Suprapubic skin (tissue), 4 donors: ENCODE measurements at regions not wholly inside any gene's neighbourhood (a gene's known extent, or its start where the extent isn't known, plus 50 kb on each side); places are given as distances from the start of the nearest gene placed in this dataset.
A peak's percentile ranks its signal among the peaks of the same experiment; 100 is the strongest.

Experiments used
- DNase-seq, 2 donors: peaks; one replicate each; pipeline ENCODE4 v3.0.0-alpha.2; 2019; ENCODE audit warnings: low spot score in 2 of 2
- H3K27ac ChIP-seq: fragments of 200-600 bp; sonication (generic); one replicate; pipeline ENCODE4 v1.5.1; 2019
- H3K27me3 ChIP-seq: fragments of 200-600 bp; sonication (generic); one replicate; pipeline ENCODE4 v1.5.1; 2019
- H3K36me3 ChIP-seq: fragments of 200-600 bp; sonication (generic); one replicate; pipeline ENCODE4 v1.5.1; 2019
- H3K4me1 ChIP-seq: fragments of 200-600 bp; sonication (generic); one replicate; pipeline ENCODE4 v1.5.1; 2019
- H3K4me3 ChIP-seq: fragments of 200-600 bp; sonication (generic); one replicate; pipeline ENCODE4 v1.5.1; 2019; ENCODE audit warnings: mild to moderate bottlenecking
- H3K9me3 ChIP-seq: fragments of 200-600 bp; sonication (generic); one replicate; pipeline ENCODE4 v1.5.1; 2019
- CTCF ChIP-seq, 2 donors: fragments of 200-600 bp in 1 of 2; fragments of 450-650 bp in 1 of 2; sonication (generic) in 1 of 2; IDR thresholded peaks; one replicate each; pipeline ENCODE4 v1.5.1; 2016 to 2019; ENCODE audit warnings: antibody characterized with exemption in 2 of 2, mild to moderate bottlenecking in 1 of 2, moderate library complexity in 1 of 2
- EP300 ChIP-seq: sonication (generic); formaldehyde crosslinking; IDR thresholded peaks from one replicate; pipeline ENCODE4 v1.6.1; 2017; ENCODE audit warnings: antibody characterized with exemption
- POLR2A ChIP-seq, 2 donors: fragments of 450-650 bp; IDR thresholded peaks; one replicate each; pipeline ENCODE4 v1.6.1; 2017; ENCODE audit warnings: antibody characterized with exemption in 2 of 2, mild to moderate bottlenecking in 2 of 2, moderate library complexity in 2 of 2
- POLR2AphosphoS5 ChIP-seq, 3 donors: sonication (generic); formaldehyde crosslinking; IDR thresholded peaks; one replicate each; pipeline ENCODE4 v1.6.1; 2017; ENCODE audit warnings: antibody characterized with exemption in 3 of 3
- WGBS: methylation state at CpG from one replicate; pipeline ENCODE4 v1.1.5; 2018; 5-methylcytosine and 5-hydroxymethylcytosine counted together

GRCh38 chr4:15188605-15189539 is 186.6 kb downstream of the CPEB2 start:
- TF ChIP-seq EP300, result no peak
- no peak for TF ChIP-seq CTCF (IDR thresholded peaks at IDR 0.05)
- no peak for TF ChIP-seq POLR2A (IDR thresholded peaks at IDR 0.05)
- no peak for TF ChIP-seq POLR2AphosphoS5 (IDR thresholded peaks at IDR 0.05)
- H3K27ac ChIP-seq, result no peak overlapping the region
- H3K4me1 ChIP-seq, result no peaks in the 10 kb centered on the region
- H3K4me3 ChIP-seq, result no peak overlapping the region
- H3K27me3 ChIP-seq, result no peaks in the 10 kb centered on the region
- no peaks in the 10 kb centered on the region for H3K36me3 ChIP-seq
- no peak for DNase-seq
- WGBS, result 55% methylated on average over 3 of the region's 3 CpGs
- no peaks in the 10 kb centered on the region for H3K9me3 ChIP-seq

GRCh38 chr4:15194520-15194919 is 192.2 kb downstream of the CPEB2 start:
- TF ChIP-seq CTCF (IDR thresholded peaks at IDR 0.05) (no peak), POLR2A (IDR thresholded peaks at IDR 0.05) (no peak), POLR2AphosphoS5 (IDR thresholded peaks at IDR 0.05) (no peak), EP300 (no peak)
- Histone ChIP-seq H3K9me3 (no peaks in the 10 kb centered on the region), H3K4me1 (no peaks in the 10 kb centered on the region), H3K36me3 (no peaks in the 10 kb centered on the region), H3K27ac (no peak overlapping the region), H3K27me3 (no peaks in the 10 kb centered on the region), H3K4me3 (no peak overlapping the region)
- 86% methylated on average over 2 of the region's 2 CpGs for WGBS
- DNase-seq, result no peak

GRCh38 chr4:15197005-15197404 is 194.7 kb downstream of the CPEB2 start:
- no peak for DNase-seq
- Histone ChIP-seq H3K4me3 (no peak overlapping the region), H3K9me3 (no peaks in the 10 kb centered on the region), H3K36me3 (no peaks in the 10 kb centered on the region), H3K27ac (no peak overlapping the region), H3K27me3 (no peaks in the 10 kb centered on the region), H3K4me1 (no peaks in the 10 kb centered on the region)
- WGBS, result 58% methylated on average over 4 of the region's 4 CpGs
- TF ChIP-seq CTCF (IDR thresholded peaks at IDR 0.05), result peak in 1 of 2 donors; percentile 6
- TF ChIP-seq POLR2A (IDR thresholded peaks at IDR 0.05), result no peak
- no peak for TF ChIP-seq EP300
- TF ChIP-seq POLR2AphosphoS5 (IDR thresholded peaks at IDR 0.05), result no peak

- 70% methylated on average over 11 of the region's 11 CpGs for WGBS
- no peak overlapping the region for H3K27ac ChIP-seq
- no peaks in the 10 kb centered on the region for H3K4me1 ChIP-seq
- no peak for DNase-seq
- TF ChIP-seq POLR2AphosphoS5 (IDR thresholded peaks at IDR 0.05), result no peak
- TF ChIP-seq POLR2A (IDR thresholded peaks at IDR 0.05), result no peak
- no peak for TF ChIP-seq EP300
- TF ChIP-seq CTCF (IDR thresholded peaks at IDR 0.05), result no peak
- no peaks in the 10 kb centered on the region for H3K27me3 ChIP-seq
- no peaks in the 10 kb centered on the region for H3K36me3 ChIP-seq
- H3K9me3 ChIP-seq, result no peaks in the 10 kb centered on the region
- H3K4me3 ChIP-seq, result no peak overlapping the region
These were observed 195.9 kb downstream of the CPEB2 start for GRCh38 chr4:15198070-15198727.

- DNase-seq, result no peak
- Histone ChIP-seq H3K4me1 (no peaks in the 10 kb centered on the region), H3K9me3 (peaks cover 2% of the 10 kb centered on the region), H3K27me3 (no peaks in the 10 kb centered on the region), H3K4me3 (no peak overlapping the region), H3K27ac (no peak overlapping the region), H3K36me3 (no peaks in the 10 kb centered on the region)
- no peak for TF ChIP-seq CTCF (IDR thresholded peaks at IDR 0.05)
- no peak for TF ChIP-seq POLR2AphosphoS5 (IDR thresholded peaks at IDR 0.05)
- TF ChIP-seq POLR2A (IDR thresholded peaks at IDR 0.05), result no peak
- TF ChIP-seq EP300, result no peak
- 67% methylated on average over 1 of the region's 1 CpG for WGBS
These were observed 199.5 kb downstream of the CPEB2 start for GRCh38 chr4:15201782-15202181.
